SK-N-SH treated with all-trans-retinoic acid at 6 μM for 48 hours (cell line): ENCODE measurements at regions not wholly inside any gene's neighbourhood (a gene's known extent, or its start where the extent isn't known, plus 50 kb on each side); places are given as distances from the start of the nearest gene placed in this dataset.

Experiments used
- ATAC-seq: fragments of 200-7000 bp; cut with Tn5 transposase; 3 replicates; pipeline ENCODE4 v1.9.1; 2020; ENCODE audit warnings: mild to moderate bottlenecking, moderate library complexity
- ARNTL ChIP-seq: fragments of 450-650 bp; formaldehyde crosslinking; IDR thresholded peaks from 2 replicates; pipeline ENCODE4 v1.5.0; 2020; ENCODE audit warnings: low read depth, mild to moderate bottlenecking, moderate library complexity, borderline replicate concordance
- BACH2 ChIP-seq: fragments of 250-450 bp; sonication (Bioruptor Pico); IDR thresholded peaks from 2 replicates; pipeline ENCODE4 v1.9.0; 2021; ENCODE audit warnings: mild to moderate bottlenecking, borderline replicate concordance
- CSDC2 ChIP-seq: fragments of 250-450 bp; sonication (Bioruptor Pico); IDR thresholded peaks from 2 replicates; pipeline ENCODE4 v1.5.0; 2020; ENCODE audit warnings: mild to moderate bottlenecking, moderate library complexity
- ESRRG ChIP-seq: fragments of 250-450 bp; sonication (Bioruptor Pico); IDR thresholded peaks from 2 replicates; pipeline ENCODE4 v1.6.1; 2021; ENCODE audit warnings: mild to moderate bottlenecking
- GLIS3 ChIP-seq: fragments of 250-450 bp; sonication (Bioruptor Pico); IDR thresholded peaks from 2 replicates; pipeline ENCODE4 v1.5.0; 2020; ENCODE audit warnings: mild to moderate bottlenecking, moderate library complexity
- ISL1 ChIP-seq: fragments of 250-450 bp; sonication (Bioruptor Pico); IDR thresholded peaks from 2 replicates; pipeline ENCODE4 v2.1.2; 2022; ENCODE audit warnings: mild to moderate bottlenecking, moderate library complexity
- OSR1 ChIP-seq: fragments of 250-450 bp; sonication (Bioruptor Pico); IDR thresholded peaks from 2 replicates; pipeline ENCODE4 v1.8.0; 2022; ENCODE audit warnings: moderate library complexity, mild to moderate bottlenecking, inconsistent platforms
- PPARA ChIP-seq: fragments of 250-450 bp; sonication (Bioruptor Pico); IDR thresholded peaks from 2 replicates; pipeline ENCODE4 v1.5.0; 2020; ENCODE audit warnings: mild to moderate bottlenecking, borderline replicate concordance
- RARB ChIP-seq: fragments of 250-450 bp; sonication (Bioruptor Pico); IDR thresholded peaks from 2 replicates; pipeline ENCODE4 v1.8.0; 2021; ENCODE audit warnings: mild to moderate bottlenecking, moderate library complexity
- SNAI2 ChIP-seq: fragments of 250-450 bp; sonication (Bioruptor Pico); IDR thresholded peaks from 2 replicates; pipeline ENCODE4 v1.5.0; 2020; ENCODE audit warnings: mild to moderate bottlenecking, moderate library complexity
- TCF4 ChIP-seq: fragments of 250-450 bp; sonication (Bioruptor Pico); IDR thresholded peaks from 2 replicates; pipeline ENCODE4 v1.8.0; 2021; ENCODE audit warnings: mild to moderate bottlenecking, moderate library complexity, borderline replicate concordance
- TOX ChIP-seq: fragments of 250-450 bp; sonication (Bioruptor Pico); IDR thresholded peaks from 2 replicates; pipeline ENCODE4 v1.8.0; 2021; ENCODE audit warnings: mild to moderate bottlenecking, moderate library complexity, borderline replicate concordance
- ZC3H10 ChIP-seq: fragments of 250-450 bp; sonication (Bioruptor Pico); IDR thresholded peaks from 2 replicates; pipeline ENCODE4 v1.5.1; 2021; ENCODE audit warnings: mild to moderate bottlenecking, moderate library complexity
- ZFP3 ChIP-seq: fragments of 250-450 bp; sonication (Bioruptor Pico); IDR thresholded peaks from 2 replicates; pipeline ENCODE4 v1.5.0; 2020; ENCODE audit warnings: mild to moderate bottlenecking, moderate library complexity
- ZFP30 ChIP-seq: fragments of 450-650 bp; formaldehyde crosslinking; IDR thresholded peaks from 2 replicates; pipeline ENCODE4 v1.5.0; 2022; ENCODE audit warnings: mild to moderate bottlenecking, moderate library complexity
- ZNF565 ChIP-seq: fragments of 450-650 bp; formaldehyde crosslinking; conservative IDR thresholded peaks from 2 replicates; pipeline ENCODE4 v1.5.0; 2020; ENCODE audit warnings: low read depth, mild to moderate bottlenecking, moderate library complexity
- ZNF70 ChIP-seq: fragments of 450-650 bp; formaldehyde crosslinking; IDR thresholded peaks from 2 replicates; pipeline ENCODE4 v1.5.0; 2020; ENCODE audit warnings: mild to moderate bottlenecking, moderate library complexity
- ZNF8 ChIP-seq: fragments of 450-650 bp; formaldehyde crosslinking; IDR thresholded peaks from 2 replicates; pipeline ENCODE4 v1.5.0; 2020; ENCODE audit warnings: mild to moderate bottlenecking, moderate library complexity
- TF ChIP-seq, protein P1 (sequence below): fragments of 250-450 bp; sonication (Bioruptor Pico); IDR thresholded peaks from 2 replicates; pipeline ENCODE4 v1.5.1; 2020; ENCODE audit warnings: low read depth, mild to moderate bottlenecking, moderate library complexity
- TF ChIP-seq, protein P2 (sequence below): fragments of 250-450 bp; sonication (Bioruptor Pico); IDR thresholded peaks from 2 replicates; pipeline ENCODE4 v1.8.0; 2020; ENCODE audit warnings: mild to moderate bottlenecking, moderate library complexity, borderline replicate concordance
- TF ChIP-seq, protein P3 (sequence below): fragments of 250-450 bp; sonication (Bioruptor Pico); IDR thresholded peaks from 2 replicates; pipeline ENCODE4 v1.8.0; 2021; ENCODE audit warnings: low read depth, mild to moderate bottlenecking, moderate library complexity, borderline replicate concordance
- TF ChIP-seq, protein P4 (sequence below): fragments of 250-450 bp; sonication (Bioruptor Pico); IDR thresholded peaks from 2 replicates; pipeline ENCODE4 v1.5.1; 2021; ENCODE audit warnings: mild to moderate bottlenecking, moderate library complexity

DNA sequence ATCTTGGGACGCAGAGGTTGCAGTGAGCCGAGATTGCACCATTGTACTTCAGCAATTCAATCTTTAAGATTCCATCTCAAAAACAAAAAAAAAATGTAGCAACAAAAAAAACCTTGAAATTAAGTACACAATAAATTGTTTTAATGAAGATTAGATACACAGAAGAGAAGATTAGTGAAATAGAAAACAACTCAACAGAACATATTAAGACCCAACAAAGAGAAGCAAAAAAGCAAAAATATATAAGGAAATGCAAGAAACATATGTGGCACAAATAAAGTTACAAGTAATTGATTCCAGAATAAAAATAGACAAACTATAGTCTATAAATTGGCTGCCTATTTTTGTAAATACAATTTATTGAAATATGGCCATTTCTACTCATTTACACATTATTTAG lies 445.2 kb downstream of the EPM2A start:
- ATAC-seq = no peak
- TF ChIP-seq ZFP30 (CRISPR knock-in tag) (peak; percentile 94), ZC3H10 (CRISPR knock-in tag) (no peak), SNAI2 (CRISPR knock-in tag) (no peak), TOX (no peak), ZNF70 (CRISPR knock-in tag) (no peak)
- TF ChIP-seq, protein P1, sequence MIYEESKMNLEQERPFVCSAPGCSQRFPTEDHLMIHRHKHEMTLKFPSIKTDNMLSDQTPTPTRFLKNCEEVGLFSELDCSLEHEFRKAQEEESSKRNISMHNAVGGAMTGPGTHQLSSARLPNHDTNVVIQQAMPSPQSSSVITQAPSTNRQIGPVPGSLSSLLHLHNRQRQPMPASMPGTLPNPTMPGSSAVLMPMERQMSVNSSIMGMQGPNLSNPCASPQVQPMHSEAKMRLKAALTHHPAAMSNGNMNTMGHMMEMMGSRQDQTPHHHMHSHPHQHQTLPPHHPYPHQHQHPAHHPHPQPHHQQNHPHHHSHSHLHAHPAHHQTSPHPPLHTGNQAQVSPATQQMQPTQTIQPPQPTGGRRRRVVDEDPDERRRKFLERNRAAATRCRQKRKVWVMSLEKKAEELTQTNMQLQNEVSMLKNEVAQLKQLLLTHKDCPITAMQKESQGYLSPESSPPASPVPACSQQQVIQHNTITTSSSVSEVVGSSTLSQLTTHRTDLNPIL = no peak

DNA sequence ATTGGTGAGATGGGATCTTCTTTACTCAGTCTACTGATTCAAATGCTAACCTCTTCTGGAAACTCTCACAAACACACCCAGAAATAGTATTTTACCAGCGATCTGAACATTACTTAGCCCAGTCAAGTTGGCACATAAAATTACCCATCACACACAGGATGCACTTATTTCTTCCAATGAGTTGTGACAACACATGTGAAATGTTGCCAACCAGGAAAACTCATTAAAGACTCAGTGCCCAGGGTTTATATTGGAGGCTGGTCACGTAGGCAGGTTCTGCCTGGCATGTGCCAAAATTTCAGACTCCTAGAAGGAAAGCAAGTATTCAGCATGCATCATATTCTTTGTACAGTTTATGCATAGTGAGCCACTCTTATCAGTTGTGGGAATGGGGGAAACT lies 443.3 kb downstream of the EPM2A start:
- TF ChIP-seq ISL1 (CRISPR knock-in tag) (no peak), TOX (no peak), PPARA (CRISPR knock-in tag) (no peak), ARNTL (CRISPR knock-in tag) (no peak), SNAI2 (CRISPR knock-in tag) (no peak), ZNF70 (CRISPR knock-in tag) (no peak), OSR1 (CRISPR knock-in tag) (no peak), ZNF565 (no peak), CSDC2 (no peak), ESRRG (CRISPR knock-in tag) (no peak), GLIS3 (CRISPR knock-in tag) (no peak), BACH2 (CRISPR knock-in tag) (no peak), ZFP30 (CRISPR knock-in tag) (no peak), RARB (CRISPR knock-in tag) (no peak), TCF4 (CRISPR knock-in tag) (no peak), ZC3H10 (CRISPR knock-in tag) (no peak), ZNF8 (CRISPR knock-in tag) (no peak)
- TF ChIP-seq, protein P2, sequence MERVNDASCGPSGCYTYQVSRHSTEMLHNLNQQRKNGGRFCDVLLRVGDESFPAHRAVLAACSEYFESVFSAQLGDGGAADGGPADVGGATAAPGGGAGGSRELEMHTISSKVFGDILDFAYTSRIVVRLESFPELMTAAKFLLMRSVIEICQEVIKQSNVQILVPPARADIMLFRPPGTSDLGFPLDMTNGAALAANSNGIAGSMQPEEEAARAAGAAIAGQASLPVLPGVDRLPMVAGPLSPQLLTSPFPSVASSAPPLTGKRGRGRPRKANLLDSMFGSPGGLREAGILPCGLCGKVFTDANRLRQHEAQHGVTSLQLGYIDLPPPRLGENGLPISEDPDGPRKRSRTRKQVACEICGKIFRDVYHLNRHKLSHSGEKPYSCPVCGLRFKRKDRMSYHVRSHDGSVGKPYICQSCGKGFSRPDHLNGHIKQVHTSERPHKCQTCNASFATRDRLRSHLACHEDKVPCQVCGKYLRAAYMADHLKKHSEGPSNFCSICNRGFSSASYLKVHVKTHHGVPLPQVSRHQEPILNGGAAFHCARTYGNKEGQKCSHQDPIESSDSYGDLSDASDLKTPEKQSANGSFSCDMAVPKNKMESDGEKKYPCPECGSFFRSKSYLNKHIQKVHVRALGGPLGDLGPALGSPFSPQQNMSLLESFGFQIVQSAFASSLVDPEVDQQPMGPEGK (CRISPR knock-in tag) = no peak
- TF ChIP-seq, protein P3, sequence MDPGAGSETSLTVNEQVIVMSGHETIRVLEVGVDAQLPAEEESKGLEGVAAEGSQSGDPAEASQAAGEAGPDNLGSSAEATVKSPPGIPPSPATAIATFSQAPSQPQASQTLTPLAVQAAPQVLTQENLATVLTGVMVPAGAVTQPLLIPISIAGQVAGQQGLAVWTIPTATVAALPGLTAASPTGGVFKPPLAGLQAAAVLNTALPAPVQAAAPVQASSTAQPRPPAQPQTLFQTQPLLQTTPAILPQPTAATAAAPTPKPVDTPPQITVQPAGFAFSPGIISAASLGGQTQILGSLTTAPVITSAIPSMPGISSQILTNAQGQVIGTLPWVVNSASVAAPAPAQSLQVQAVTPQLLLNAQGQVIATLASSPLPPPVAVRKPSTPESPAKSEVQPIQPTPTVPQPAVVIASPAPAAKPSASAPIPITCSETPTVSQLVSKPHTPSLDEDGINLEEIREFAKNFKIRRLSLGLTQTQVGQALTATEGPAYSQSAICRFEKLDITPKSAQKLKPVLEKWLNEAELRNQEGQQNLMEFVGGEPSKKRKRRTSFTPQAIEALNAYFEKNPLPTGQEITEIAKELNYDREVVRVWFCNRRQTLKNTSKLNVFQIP (CRISPR knock-in tag) = no peak
- TF ChIP-seq, protein P1 = no peak
- no peak for ATAC-seq

DNA sequence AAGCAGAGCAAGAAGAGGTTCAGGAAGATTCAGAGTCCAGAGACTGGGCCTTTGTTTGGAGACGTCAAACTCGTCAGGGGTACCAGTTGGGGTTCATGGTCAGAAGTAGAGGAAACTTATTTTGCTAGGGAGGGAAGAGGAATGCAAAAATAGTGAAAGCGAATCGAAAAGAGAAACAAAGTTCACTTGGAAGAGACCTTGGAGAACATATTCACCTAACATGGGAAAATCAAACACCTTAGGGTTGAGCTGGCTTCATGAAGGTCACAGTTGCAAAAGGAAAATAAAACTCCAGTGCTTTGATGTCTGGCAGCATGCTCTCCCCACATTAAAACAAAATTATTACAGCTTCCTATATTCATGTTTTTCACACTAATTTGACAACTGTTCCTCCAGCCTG lies 440.4 kb downstream of the EPM2A start:
- ATAC-seq = no peak
- TF ChIP-seq, protein P3 (CRISPR knock-in tag) = no peak
- no peak for TF ChIP-seq BACH2 (CRISPR knock-in tag)
- no peak for TF ChIP-seq ZFP30 (CRISPR knock-in tag)

DNA sequence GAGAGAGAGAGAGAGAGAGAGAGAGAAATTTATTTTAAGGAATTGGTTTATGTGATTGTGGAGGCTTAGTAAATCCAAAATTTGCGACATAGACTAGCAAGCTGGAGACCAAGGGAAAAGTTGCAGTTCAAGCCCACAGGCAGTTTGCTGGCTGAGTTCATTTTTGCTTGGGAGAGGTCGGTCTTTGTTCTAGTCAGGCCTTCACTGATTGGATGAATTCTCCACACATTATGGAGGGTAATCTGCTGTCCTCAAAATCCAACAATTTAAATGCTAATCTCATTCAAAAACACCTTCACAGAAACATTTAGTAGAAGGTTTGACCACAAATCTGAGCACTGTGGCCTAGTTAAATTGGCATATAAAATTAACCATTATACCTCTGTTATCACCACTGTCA lies 439.6 kb downstream of the EPM2A start:
- ATAC-seq = no peak

More for the DNA sequence above, 439.6 kb downstream of the EPM2A start:
- TF ChIP-seq ZFP30 (CRISPR knock-in tag) = no peak
- no peak for TF ChIP-seq TOX
- no peak for TF ChIP-seq ISL1 (CRISPR knock-in tag)
- no peak for TF ChIP-seq SNAI2 (CRISPR knock-in tag)
- no peak for TF ChIP-seq ZC3H10 (CRISPR knock-in tag)
- no peak for TF ChIP-seq BACH2 (CRISPR knock-in tag)
- no peak for TF ChIP-seq GLIS3 (CRISPR knock-in tag)
- TF ChIP-seq, protein P4, sequence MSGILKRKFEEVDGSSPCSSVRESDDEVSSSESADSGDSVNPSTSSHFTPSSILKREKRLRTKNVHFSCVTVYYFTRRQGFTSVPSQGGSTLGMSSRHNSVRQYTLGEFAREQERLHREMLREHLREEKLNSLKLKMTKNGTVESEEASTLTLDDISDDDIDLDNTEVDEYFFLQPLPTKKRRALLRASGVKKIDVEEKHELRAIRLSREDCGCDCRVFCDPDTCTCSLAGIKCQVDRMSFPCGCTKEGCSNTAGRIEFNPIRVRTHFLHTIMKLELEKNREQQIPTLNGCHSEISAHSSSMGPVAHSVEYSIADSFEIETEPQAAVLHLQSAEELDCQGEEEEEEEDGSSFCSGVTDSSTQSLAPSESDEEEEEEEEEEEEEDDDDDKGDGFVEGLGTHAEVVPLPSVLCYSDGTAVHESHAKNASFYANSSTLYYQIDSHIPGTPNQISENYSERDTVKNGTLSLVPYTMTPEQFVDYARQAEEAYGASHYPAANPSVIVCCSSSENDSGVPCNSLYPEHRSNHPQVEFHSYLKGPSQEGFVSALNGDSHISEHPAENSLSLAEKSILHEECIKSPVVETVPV = no peak
- no peak for TF ChIP-seq OSR1 (CRISPR knock-in tag)
- TF ChIP-seq CSDC2 = no peak
- TF ChIP-seq, protein P1 = no peak
- TF ChIP-seq RARB (CRISPR knock-in tag) = no peak
- no peak for TF ChIP-seq ZNF565
- no peak for TF ChIP-seq ZFP3 (CRISPR knock-in tag)
- TF ChIP-seq ZNF8 (CRISPR knock-in tag) = no peak
- no peak for TF ChIP-seq ZNF70 (CRISPR knock-in tag)
